COLO668 (cell line): ENCODE measurements at regions not wholly inside any gene's neighbourhood (a gene's known extent, or its start where the extent isn't known, plus 50 kb on each side); places are given as distances from the start of the nearest gene placed in this dataset.
"Not testable (repeated sequence)": the region's sequence is repeated elsewhere in the genome, so short reads cannot be mapped to it uniquely, and the experiment has no call there.

Experiments used
- DNase-seq: peaks from one replicate; lab custom pipeline; 2025; ENCODE audit not compliant: unreplicated experiment; lab: John Stamatoyannopoulos, UW

DNA sequence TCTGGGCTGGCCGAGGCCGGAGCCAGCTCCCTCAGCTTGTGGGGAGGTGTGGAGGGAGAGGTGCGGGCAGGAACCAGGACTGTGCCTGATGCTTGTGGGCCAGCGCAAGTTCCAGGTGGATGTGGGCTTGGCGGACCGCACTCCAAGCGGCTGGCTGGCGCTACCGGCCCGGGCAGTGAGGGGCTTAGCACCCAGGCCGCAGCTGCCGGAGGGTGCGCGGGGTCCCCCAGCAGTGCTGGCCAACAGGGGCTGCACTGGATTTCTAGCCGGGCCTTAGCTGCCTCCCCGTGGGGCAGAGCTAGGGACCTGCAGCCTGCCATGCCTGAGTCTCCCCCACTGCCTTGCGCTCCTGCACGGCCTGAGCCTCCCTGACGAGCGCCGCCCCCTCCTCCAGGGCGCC lies 242.8 kb downstream of the CCSER2 start:
- no peak for DNase-seq

DNA sequence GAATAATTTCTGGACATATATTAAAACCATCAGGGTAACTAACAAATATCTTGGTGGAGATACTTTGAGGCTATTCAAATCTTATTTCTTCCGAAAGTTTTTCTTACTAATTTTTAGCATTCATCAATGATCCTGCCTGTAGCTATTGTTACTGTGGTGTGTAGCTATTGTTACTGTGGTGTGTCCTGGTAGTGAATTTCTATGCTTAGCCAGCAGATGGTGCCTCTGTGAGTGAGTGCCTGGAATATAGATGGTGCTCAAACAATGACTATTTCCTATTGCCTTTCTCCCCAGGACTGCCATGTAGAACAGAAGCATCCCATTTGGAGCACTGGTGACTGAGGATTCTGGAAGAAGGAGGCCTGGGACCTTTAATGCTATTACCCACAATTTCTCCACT lies 245.7 kb downstream of the CCSER2 start:
- DNase-seq = no peak

DNA sequence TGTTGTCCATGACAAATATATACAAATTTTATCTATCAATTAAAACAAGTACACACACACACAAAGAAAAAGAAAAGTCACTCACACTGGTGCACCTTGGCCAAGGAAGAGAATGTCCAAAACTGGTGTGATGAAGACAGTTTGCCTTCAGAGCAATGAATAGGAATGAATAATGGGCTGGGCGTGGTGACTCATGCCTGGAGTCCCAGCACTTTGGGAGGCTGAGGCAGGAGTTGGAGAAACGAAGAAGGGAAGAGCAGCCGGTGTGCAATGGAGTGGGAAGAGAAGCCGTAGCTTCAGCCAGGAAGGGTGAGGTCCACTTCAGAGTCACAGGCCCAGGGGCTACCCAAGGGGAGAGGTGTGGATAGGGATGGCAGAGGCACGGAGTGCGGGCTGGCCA lies 253.6 kb downstream of the CCSER2 start:
- no peak for DNase-seq

DNA sequence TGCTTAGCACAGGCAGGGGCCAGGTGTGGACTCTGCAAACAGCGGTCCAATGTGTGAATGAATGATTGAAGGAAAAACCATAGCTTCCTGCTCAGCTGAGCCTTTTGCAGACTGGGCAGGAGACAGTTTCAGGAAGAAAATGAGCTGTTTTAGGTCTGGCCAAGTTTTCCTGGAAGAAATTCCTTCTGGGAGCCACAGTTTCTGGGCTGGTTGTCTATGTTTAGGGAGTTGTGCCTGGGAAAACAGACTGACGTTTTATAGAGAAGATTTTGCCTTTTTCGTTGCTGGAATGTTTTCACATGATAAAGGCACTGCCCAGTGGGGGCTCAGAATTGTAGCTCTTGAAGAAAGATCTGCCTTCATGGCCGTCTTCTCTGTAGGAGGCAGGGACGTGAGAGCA lies 255.1 kb downstream of the CCSER2 start:
- no peak for DNase-seq

DNA sequence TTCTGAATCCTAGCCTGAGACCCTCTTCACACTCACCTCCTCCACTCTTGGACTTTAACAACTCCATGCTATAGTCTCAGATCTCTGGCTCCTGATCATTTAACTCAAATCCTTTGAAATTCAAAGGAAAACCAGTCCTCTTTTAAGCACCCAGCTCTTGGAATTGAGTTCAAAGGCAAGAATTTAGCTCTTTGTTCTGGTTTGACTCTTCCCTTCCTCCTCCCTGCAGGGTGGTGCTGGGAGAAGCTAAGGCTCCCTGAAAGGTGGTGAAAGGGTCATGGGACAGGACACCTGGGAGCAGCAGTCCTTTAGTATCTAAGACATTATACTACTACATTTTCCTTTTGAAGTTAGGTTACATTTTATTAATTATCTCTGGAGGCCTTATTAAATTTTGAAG lies 259.4 kb downstream of the CCSER2 start:
- DNase-seq = no peak

DNA sequence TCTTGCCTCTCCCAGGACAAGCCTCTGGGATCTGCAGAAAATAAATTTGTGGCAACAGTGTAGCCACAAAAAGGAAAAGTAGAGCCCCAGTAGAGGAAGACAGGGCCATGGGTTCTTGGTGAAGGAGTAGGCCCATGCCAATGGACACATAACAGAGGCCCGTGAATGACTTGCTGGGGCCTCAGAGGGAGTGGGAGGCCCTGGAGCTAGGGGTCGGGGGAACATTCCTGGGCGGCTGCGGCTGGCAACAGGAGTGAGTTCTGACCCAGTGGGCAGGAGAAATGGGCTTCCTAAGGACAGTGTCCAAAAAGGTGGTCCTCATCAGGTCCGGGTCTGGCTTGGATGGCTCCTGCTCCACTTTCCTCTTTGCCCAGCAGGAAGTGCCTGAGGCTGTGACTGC lies 260.0 kb downstream of the CCSER2 start:
- DNase-seq = no peak

DNA sequence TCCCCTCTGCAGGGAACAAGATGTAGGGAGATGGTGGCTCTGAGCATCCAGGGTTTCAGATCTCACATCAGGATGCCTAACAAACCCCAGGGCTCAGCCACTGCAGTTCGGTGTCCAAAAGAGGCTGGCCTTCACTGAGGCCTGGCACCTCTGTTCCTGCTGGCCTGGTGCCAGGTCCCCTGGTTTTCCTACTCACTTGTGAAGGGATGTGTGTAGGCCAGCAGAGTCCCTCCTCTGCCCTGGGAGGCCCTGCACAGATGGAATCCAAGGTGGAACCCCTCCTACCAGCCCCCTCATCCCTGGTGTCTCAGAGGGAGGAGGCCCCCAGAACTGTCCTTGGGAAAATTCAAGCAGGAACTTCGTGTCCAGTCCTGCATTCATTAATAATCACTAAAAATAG lies 260.6 kb downstream of the CCSER2 start:
- peak; percentile 6 for DNase-seq

DNA sequence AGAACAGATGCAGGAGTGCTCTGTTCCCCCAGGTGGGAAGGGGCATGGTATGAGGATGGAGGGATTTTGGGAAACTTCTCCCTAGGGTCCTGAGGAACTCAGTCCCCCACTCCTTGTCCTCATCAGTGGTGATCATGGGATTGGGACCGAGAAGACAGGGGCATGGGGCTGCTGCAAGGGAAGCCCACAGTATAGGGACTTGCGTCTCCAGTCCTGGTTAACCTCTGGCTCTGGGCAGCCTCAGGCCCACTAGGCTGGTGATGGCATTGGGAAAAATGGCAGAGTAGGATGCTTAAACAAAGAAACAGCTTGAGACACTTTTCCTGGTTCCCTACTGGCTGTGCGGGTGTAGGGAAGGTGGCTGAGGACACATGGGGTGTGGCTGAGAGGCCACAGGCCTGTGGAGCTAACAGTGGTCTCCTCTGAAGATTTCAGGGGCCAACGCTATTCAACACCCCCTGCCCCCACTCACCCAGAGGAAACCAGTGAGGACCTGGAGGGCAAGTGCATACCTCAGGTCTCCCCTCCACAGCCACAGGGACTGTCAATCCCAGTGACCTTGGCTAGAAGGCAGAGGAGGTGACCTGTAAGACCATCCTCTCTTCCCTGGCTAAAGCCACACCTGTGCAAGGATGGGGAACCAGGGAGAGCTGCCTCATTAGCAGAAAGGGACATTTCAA lies 261.3 kb downstream of the CCSER2 start:
- DNase-seq = no peak

DNA sequence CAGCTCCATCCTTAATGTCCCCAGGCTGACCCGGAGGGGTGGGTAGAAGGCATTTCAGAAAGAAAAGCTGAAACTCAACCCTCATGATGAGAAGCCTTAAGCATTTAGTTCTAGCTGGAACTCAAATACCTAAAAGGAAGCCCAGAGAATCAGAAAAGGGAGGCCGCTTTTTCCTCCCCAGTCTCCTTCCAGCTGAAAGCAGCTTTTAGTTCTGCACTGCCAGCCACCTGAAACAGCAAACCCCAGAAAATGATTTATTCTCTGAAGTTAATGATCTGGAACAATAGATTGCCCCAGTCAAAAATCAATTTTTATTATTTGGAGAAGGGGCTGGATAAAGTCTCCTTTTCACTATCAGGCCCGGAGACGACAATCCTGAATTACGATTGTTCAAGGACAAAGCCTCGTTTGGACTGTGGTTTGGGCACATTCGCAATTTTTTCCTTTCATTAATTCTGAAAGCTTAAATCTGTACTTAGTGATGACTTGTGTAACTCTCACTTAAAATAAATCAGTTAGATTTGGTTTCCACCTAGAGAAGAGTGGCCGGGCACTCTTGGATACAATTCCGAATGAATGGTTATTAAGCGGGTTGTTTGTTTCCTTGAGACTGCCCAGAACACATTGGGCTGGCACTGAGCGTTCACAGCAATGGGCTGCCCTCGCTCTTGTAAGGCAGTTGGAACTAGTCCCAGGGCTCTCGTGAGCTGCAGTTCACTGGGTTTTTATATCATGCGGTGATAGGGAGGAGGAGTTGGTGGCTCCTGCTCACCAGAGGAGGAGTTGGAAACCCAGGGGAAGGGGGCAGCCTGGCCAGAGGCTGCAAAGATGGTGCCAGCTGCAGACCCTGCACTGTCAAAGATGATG lies 262.2 kb downstream of the CCSER2 start:
- DNase-seq = peak; percentile 32

DNA sequence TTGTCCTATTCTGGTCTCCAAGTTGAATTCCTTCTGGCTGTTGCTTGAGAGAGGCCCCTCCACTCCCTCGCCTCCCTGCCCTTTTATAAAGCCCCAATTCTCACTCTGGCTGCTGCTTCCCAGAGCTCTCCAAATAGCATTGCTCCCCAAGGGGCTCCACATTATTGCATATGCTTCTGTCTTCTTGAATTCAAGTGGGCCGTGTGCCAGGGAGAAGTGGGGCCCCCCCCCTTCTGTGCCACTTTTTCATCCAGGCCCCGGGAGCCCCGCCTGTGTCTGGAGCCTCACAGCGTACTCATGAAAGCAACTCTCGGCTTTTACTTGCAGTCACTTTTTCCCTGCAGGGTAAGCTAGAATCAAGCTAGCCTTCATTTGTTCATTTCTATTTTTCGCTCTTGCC lies 265.1 kb downstream of the CCSER2 start:
- no peak for DNase-seq

DNA sequence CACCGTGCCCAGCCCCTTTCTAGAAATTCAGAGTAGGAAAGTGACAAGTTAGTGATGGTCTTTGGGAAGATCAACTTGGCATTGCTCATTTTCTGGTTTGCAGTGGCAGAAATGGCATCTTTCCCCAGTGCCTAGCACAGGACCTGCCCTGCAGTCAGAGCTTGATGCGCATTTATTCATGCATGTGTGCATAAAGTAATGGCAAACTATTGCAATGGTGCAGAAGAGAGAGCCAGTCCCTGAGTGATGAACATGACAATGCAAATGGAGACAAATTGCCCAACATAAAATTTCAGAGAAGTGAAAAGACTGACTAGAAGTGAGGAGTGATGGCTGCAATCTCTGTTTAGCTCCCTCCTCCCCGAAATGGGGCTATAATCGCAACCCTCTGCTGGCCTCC lies 268.2 kb downstream of the CCSER2 start:
- no peak for DNase-seq

DNA sequence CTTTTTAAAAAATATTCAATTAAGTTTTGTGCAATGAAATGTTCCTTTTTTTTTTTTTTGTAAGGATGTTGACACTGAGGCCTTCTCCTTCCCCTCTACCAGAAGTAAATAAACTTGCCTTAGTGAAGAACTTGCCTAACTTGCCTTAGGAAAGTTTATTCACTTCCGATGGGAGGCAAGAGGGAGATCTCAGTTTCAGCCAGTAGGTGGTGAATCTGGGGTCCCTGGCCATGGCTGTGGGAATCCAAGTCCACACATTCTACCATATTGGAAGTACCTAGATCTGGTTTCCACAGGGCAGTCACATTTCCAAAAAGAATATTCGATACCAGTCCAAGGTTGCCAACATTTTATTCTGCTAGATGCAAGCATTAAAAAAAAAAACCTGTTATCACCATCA lies 270.9 kb downstream of the CCSER2 start:
- DNase-seq = no peak

DNA sequence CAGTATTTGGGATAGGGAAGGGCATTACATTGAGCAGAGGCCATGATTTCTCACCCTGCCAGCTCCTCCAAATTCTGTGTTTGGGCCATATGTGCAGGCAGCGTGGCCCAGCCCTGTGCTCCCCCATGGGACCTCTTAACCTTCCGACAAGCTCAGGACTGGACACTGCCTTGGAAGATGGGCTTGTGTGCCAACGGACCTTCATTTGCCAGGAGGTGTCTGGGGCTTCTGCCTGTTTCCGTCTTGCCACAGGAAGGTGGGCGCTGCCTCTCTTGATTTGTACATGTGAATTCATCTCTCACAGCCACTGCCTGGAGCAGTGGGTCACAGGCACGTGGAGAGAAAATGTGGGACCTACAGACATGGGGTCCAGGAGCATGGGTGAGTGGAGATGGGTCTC lies 272.6 kb downstream of the CCSER2 start:
- no peak for DNase-seq

DNA sequence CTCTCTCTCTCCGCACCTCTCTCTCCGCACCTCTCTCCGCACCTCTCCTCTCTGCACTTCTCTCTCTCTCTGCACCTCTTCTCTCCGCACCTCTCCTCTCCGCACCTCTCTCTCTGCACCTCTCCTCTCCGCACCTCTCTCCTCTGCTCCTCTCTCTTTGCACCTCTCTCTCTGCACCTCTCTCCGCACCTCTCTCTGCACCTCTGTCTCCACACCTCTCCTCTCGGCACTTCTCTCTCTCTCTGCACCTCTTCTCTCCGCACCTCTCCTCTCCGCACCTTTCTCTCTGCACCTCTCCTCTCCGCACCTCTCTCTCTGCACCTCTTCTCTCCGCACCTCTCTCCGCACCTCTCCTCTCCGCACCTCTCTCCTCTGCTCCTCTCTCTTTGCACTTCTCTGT lies 274.2 kb downstream of the CCSER2 start:
- DNase-seq = not testable (repeated sequence)

DNA sequence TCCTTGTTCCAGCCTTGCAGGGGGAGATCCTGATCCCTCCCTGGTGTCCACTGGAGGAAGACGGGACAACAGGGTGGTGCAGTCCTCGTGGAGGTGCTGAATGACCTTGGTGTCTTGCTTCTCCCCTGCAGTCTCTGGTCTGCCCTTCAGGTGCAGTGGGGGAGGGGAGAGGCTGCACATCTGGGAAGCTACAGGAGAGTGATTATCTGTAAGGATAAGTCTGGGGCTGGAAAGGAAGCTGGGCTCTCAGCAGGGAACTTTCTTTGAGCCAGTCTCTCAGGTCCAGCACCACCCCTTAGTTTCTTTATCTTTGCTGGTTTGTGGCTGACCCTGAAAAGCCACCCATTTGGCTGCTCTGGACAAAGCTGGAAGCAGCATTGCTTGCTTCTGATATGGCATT lies 275.6 kb downstream of the CCSER2 start:
- DNase-seq = no peak

DNA sequence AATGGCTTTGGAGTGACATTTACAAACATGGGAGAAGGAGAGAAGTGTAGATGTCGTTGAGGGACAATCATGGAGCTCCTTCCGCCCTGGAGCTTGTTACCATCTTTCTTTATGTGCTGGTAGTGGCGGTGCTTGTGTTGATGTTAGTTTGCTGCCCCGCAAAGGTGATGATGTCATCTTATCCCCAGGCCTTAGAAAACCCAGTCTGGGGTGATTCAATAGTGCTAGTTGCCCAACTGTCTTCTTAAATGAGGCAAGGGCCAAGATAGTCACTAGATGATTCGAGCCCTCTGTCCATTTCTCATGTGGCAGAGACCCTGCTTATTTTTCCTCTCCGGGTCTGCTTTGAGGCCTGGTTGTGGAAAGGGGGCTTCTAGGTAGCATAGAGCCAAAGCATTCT lies 277.4 kb downstream of the CCSER2 start:
- DNase-seq = no peak

DNA sequence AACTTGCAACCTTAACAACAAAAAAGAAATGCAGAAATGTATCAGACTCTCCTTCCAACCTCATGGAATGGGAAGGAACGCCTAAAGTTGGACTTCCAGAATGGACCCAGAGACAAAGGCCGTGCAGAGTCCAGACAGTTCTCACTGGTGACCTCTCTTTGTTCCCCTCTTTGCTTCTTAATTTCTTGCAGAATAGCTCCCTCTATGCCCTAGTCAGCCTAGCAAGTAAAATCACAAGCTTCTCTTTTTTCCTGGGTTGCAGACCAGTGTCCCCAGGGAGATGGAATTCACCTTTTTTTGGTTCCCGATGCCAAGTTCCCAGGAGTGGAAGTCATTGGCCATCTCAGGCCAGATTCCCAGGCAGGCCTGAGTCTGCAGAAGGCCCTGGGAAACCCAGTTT lies 278.0 kb downstream of the CCSER2 start:
- no peak for DNase-seq

DNA sequence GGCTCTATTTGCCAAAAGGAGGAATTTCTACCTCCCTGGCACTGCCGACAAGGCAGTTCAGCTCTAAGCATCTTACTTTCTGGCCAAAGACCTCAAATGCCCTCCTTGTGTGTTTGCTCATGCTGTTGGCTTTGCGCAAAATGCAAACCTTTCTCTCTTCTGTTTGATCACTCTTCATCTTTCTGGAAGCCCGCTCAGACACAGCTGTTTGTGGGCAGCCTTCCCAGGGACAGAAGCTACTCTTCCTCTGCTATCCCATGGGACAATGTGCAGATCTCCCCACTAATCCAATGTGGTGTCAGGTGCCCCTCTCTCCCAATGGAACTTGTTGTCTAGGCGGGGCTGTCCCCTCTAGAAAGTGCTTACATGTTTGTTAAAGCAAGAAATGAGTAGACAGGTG lies 278.7 kb downstream of the CCSER2 start:
- DNase-seq = no peak

DNA sequence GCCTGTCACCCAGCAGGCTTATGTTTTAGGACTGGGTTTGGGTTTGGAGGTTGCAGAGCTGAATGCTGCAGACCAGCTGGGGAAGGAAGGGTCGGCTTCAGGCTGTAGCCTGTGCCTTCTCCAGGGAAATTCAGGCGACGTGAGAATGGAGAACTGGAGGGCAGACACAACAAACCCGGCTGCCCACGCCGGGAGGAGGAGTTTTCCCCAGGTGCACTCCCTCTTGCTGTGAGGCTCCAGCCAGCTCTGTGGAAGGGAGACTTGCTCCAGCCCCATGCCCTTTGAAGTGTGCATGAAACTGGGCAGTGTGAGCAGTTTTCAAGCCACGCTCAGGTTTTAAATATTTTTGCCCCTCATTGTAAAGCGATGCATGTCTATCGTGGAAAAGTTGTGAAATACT lies 279.1 kb downstream of the CCSER2 start:
- DNase-seq = no peak

DNA sequence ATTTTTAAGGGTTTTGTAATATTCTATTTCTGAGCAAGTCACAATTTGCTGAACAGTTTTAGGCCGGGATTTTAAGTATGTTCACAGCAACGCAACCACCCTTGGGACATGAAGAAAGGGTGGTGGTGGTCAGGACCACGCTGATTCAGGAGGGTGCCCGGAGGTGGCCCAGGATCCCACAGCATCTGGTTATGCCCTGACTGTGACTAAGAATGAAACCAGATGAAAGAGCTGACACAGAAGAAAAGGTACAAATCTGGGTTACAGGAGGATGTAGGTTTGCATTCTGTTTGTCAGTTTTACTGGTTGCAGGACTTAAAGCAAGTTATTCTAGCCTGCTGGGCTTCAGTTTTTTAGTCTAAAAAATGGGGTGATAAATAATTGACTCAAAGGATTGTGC lies 279.7 kb downstream of the CCSER2 start:
- DNase-seq = no peak

DNA sequence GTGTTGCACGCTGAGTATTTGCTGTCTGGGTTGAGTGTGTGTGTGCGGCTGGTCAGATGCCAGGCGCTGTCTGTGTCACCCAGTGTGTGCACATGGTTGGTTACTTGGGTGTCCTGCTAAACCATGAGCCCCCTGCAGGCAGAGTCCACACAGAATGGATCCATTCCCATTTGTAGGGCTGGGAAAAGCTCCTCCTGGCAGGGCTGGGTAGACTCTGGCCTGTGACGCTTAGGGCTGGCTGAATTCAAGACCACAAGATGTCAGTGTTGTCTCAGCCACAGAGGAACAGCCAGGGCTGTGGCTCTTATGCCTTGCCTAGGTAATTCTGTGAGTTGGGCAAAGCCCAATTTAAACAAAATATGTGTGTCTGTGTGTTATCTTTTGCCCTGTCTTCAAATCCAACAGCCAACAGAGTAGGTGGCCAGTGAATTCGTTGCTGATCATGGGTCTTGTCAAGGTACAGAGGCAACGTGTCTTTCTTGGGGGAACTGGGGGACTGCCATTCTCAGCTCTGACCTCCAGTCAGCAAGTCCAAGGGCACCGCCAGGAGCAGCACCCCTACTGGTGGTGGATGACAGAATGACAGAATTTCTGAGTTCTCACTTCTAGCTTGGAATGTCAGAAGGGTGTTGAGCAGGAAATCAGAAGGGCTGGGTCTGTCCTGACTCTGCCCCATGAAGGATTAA lies 285.1 kb downstream of the CCSER2 start:
- peak; percentile 24 for DNase-seq
